Astrocyte of the spinal cord (primary cell): ENCODE measurements at regions not wholly inside any gene's neighbourhood (a gene's known extent, or its start where the extent isn't known, plus 50 kb on each side); places are given as distances from the start of the nearest gene placed in this dataset.

ENCODE experiments used
- DNase-seq: peaks from one replicate; pipeline ENCODE4 v3.0.0; 2011; ENCODE audit warnings: low read depth, low spot score
- H3K4me3 ChIP-seq: 2 replicates; pipeline ENCODE4 v1.5.1; 2011; ENCODE audit warnings: low read depth, mild to moderate bottlenecking, low read length, moderate library complexity
- in situ Hi-C: cut with HindIII; loops from 2 replicates; pipeline ENCODE4 v1.10.0; 2017; ENCODE audit warnings: low sequenced_read_pairs
- TF ChIP-seq, protein P1 (sequence below): IDR thresholded peaks from 2 replicates; pipeline ENCODE4 v1.5.1; 2012; ENCODE audit warnings: low read depth, mild to moderate bottlenecking, low read length, inconsistent platforms

DNA sequence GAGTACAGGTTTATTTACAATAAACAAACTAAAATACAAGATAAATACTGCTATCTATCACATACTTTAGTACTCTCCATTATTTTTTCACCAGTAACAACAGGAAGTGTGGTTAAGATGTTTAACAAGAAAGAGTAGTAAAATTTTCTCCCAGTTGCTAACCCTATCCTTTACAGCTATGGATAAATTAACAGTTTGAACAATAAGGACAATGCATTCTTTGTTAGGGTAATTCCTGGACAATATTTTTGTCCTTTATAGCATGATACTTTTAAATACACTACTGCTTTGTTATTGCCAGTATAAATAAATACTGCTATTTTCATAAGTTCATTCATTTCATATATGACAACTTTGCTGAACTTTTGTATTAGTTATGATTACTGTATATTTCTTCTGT, 630.2 kb upstream of the ATXN8OS start:
- in situ Hi-C loops = no loop called here
- no peak for DNase-seq
- TF ChIP-seq, protein P1, sequence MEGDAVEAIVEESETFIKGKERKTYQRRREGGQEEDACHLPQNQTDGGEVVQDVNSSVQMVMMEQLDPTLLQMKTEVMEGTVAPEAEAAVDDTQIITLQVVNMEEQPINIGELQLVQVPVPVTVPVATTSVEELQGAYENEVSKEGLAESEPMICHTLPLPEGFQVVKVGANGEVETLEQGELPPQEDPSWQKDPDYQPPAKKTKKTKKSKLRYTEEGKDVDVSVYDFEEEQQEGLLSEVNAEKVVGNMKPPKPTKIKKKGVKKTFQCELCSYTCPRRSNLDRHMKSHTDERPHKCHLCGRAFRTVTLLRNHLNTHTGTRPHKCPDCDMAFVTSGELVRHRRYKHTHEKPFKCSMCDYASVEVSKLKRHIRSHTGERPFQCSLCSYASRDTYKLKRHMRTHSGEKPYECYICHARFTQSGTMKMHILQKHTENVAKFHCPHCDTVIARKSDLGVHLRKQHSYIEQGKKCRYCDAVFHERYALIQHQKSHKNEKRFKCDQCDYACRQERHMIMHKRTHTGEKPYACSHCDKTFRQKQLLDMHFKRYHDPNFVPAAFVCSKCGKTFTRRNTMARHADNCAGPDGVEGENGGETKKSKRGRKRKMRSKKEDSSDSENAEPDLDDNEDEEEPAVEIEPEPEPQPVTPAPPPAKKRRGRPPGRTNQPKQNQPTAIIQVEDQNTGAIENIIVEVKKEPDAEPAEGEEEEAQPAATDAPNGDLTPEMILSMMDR = no peak
- no peak overlapping the region for H3K4me3 ChIP-seq

DNA sequence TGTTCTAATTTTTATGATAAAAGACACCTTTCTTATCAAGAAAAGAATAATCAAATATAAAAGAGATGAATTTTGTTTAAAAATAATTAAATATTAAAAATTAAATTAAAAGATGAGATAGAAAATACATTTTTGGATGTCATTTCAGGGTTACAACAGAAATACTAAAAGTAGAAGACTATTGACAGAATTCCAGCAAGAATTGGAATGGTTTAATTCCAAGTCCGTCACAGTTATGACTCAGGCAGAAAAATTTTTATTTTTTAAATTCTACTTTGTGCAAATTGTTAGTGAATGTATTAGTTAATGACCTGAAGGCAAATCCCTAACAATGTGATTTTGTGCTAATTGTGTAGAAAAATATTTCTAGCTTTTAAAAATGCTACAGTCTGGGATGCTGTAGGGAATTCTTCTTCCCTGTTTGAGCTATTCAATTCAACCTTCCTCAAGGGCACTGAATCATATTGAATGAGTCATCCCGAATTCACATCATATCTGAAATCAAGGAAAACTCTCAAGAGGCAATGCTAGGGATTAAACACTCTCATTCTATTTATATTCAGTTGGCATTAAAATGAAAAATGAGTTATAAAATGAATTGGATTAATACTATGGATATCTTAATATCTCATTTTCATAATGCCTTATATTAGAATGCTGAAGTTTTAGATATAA, 633.5 kb upstream of the ATXN8OS start:
- DNase-seq = no peak

DNA sequence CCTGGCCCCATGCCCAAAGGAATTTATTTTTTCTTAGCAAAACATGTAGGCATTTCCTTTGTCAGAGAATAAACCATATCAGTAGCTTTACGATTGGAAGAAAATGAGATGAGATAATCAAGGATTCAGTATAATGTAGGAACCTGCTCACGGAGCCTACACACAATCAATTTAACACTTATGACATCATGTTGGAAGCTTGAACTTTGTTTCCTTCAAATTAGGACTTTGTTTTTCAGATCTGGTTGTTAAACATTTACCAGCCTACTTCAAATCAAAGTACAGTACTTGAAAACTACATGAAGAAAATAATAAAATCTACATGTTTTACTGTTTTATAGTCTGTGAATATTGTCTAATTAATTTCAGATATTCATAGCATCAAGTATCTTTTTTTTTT, 639.0 kb upstream of the ATXN8OS start:
- H3K4me3 ChIP-seq = no peak overlapping the region
- TF ChIP-seq, protein P1 = no peak
- no peak for DNase-seq
- in situ Hi-C loops = no loop called here

More for the DNA sequence above, 633.5 kb upstream of the ATXN8OS start:
- in situ Hi-C loops = no loop called here
- TF ChIP-seq, protein P1 = no peak
- H3K4me3 ChIP-seq = no peak overlapping the region

DNA sequence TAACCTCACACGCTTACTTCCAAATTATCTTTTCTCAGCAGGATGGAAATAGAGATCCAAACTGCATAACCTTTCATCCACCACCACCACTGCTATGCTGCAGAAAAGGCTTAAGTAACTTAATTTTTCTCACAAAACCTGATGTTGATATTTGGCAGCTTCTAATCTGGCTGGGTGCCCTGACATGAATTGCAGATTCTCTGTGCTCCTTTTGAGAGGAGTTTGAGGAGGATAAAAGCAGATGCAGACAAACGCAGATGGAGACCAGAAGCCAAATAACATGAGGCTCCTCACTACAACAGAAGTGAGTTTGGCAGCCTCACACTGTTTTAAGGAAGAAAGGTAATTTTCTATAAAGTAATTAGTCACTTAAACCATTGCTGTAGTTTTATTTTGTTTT, 646.2 kb upstream of the ATXN8OS start:
- H3K4me3 ChIP-seq = no peak overlapping the region
- DNase-seq = no peak
- in situ Hi-C loops = no loop called here
- TF ChIP-seq, protein P1 = no peak

DNA sequence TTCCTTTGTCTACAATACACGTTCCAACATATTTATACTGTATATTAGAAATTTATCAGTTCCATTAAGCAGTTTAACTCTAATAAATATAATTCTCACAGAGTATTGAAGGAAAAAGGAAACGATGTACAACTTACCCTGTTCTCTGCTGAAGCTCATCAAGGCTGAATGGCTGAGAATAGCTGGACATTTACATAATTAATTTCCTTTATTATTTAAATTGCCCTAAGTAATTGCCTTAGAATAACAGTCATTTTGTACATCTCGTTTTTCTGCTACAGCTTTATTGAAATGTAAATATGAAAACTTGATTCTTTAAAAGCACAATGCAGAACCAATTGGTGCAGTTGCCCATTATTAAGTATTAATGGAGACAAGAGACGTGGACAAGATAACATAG, 648.3 kb upstream of the ATXN8OS start:
- DNase-seq = no peak
- in situ Hi-C loops = no loop called here
- no peak overlapping the region for H3K4me3 ChIP-seq
- TF ChIP-seq, protein P1 = no peak

DNA sequence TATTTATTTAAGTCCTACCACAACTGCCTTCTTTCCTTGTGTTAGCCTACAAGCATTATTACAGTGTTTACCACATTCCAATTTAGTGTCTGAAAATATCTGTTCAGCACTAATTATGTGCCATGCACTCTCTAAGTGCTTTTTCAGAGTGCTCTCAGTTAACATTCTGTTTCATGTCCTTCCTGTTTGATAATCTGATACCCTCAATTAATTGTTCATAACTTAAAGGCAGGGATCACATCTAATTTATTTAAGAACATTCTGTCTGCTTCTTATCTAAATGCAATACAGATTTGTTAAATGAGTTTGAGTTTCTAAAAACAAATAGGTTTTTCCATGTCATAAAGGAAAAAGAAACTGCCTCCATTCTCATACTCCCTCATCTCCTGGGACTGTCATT, 649.6 kb upstream of the ATXN8OS start:
- no peak for DNase-seq
- TF ChIP-seq, protein P1 = no peak
- no peak overlapping the region for H3K4me3 ChIP-seq
- in situ Hi-C loops = no loop called here
